A673 (cell line): ENCODE measurements at regions not wholly inside any gene's neighbourhood (a gene's known extent, or its start where the extent isn't known, plus 50 kb on each side); places are given as distances from the start of the nearest gene placed in this dataset.

Experiments used
- EZH2 ChIP-seq: fragments of 200-600 bp; sonication (generic); IDR thresholded peaks from 2 replicates; pipeline ENCODE4 v1.6.1; 2017; ENCODE audit warnings: borderline replicate concordance, low read depth, mild to moderate bottlenecking, mixed read lengths, antibody characterized with exemption, low read length; ENCODE audit not compliant: poor library complexity, severe bottlenecking
- TF ChIP-seq, protein P1 (sequence below): fragments of 300-800, 200-600 bp; sonication (generic); conservative IDR thresholded peaks from 2 replicates; pipeline ENCODE4 v1.5.1; 2017; ENCODE audit warnings: low read depth, mild to moderate bottlenecking, antibody characterized with exemption, low read length, moderate library complexity, mixed read lengths

DNA sequence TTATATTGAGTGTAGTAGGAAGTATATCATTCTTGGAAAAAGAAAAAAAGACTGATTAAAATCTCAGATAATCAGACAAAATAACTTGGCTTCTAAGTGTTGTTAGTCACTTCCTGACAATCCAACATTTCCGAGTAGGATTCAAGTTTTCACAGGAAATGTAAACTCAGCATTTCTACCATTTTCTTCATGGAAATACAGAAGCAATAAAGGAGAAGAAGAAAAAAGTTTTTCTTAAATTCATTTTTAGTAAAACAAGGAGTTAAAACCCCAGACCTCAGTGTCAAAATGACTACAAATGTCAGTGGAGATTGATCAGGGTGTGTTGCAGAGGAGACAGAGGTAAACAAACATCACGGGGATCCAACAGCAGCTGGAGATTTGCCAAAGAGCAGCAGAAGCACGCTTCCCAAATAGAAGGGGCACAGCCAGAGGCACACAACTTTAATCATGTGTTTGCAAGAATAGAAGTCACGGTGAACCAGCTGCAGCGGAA is 129.3 kb upstream of the FAM9B start:
- TF ChIP-seq, protein P1, sequence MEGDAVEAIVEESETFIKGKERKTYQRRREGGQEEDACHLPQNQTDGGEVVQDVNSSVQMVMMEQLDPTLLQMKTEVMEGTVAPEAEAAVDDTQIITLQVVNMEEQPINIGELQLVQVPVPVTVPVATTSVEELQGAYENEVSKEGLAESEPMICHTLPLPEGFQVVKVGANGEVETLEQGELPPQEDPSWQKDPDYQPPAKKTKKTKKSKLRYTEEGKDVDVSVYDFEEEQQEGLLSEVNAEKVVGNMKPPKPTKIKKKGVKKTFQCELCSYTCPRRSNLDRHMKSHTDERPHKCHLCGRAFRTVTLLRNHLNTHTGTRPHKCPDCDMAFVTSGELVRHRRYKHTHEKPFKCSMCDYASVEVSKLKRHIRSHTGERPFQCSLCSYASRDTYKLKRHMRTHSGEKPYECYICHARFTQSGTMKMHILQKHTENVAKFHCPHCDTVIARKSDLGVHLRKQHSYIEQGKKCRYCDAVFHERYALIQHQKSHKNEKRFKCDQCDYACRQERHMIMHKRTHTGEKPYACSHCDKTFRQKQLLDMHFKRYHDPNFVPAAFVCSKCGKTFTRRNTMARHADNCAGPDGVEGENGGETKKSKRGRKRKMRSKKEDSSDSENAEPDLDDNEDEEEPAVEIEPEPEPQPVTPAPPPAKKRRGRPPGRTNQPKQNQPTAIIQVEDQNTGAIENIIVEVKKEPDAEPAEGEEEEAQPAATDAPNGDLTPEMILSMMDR, result no peak
- TF ChIP-seq EZH2, result no peak
